ENCODE measurements at regions not wholly inside any gene's neighbourhood (a gene's known extent, or its start where the extent isn't known, plus 50 kb on each side); places are given as distances from the start of the nearest gene placed in this dataset.

DNA sequence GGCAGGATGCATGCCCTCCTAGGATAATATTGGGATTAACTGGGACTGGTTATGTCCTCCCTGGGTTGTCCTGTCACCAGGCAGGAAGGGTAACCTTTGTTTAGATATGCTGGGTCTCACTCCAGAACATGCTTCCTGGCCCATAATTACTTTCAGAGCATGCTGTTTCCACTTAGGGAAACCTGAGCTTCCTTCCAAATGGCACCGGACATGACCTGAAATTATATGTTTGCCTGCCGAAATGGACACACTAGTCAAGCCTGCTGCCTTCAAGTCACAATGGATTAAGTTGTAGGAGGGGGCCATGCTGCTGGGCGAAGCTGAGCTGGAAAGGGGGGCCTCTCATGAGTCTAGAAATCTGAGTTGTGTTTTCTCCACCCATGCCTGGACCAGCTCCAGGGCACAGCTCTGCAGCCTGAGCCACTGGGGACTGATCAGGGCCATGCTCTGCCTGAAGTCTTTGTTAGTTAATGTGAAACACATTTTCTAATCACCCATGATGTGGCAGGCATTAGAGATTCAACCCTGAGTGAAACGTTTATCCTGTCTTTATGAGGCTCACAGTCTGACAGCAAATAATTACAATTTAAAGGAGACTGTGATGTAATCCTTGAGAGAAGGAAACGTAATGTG, 273.3 kb downstream of the TNS1 start:
- peak overlapping the region; percentile 61; the same call in 1 of the 2 replicates for H3K27ac ChIP-seq
- TF ChIP-seq POLR2AphosphoS5 (IDR thresholded peaks at IDR 0.05; ENCODE audit: borderline replicate concordance, low read depth, low read length) = peak; percentile 37; the same call in 1 of the 2 replicates
- no peak for TF ChIP-seq EZH2 (IDR thresholded peaks at IDR 0.05)
- TF ChIP-seq FOXP2 (optimal IDR thresholded peaks at IDR 0.05; ENCODE audit: control extremely low read depth, extremely low read length, insufficient read depth) = no peak
- peak; percentile 37 for DNase-seq (ENCODE audit: low read depth, low spot score)
- no peak overlapping the region for H3K9ac ChIP-seq (ENCODE audit: insufficient read length)
- peak overlapping the region; percentile 42 for H3K4me3 ChIP-seq
- H3K9me3 ChIP-seq (ENCODE audit: low read depth, low read length) = no peaks in the 10 kb centered on the region
- H3K36me3 ChIP-seq (ENCODE audit: insufficient read depth, low read length) = no peaks in the 10 kb centered on the region

DNA sequence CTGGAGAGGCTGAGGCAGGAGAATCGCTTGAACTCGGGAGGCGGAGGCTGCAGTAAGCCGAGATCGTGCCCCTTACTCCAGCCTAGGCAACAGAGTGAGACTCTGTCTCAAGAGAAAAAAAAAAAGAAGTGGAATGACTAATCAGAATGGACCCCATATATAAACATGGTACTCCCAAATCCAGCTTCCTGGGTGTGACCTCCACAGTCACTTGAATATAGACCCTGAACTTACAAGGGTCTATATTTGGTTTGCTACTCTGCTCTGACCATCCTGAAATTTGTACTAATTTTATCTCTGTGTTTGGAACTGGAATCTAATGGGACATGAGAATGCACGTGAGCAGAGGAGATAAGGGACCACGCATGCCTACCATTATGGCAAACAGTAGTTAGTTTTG, 275.0 kb downstream of the TNS1 start:
- Histone ChIP-seq H3K9ac (ENCODE audit: insufficient read length) (no peak overlapping the region), H3K27ac (no peak overlapping the region), H3K4me3 (no peak overlapping the region), H3K9me3 (ENCODE audit: low read depth, low read length) (no peaks in the 10 kb centered on the region), H3K36me3 (ENCODE audit: insufficient read depth, low read length) (no peaks in the 10 kb centered on the region)
- no peak for TF ChIP-seq FOXP2 (optimal IDR thresholded peaks at IDR 0.05; ENCODE audit: control extremely low read depth, extremely low read length, insufficient read depth)
- DNase-seq (ENCODE audit: low read depth, low spot score) = no peak

DNA sequence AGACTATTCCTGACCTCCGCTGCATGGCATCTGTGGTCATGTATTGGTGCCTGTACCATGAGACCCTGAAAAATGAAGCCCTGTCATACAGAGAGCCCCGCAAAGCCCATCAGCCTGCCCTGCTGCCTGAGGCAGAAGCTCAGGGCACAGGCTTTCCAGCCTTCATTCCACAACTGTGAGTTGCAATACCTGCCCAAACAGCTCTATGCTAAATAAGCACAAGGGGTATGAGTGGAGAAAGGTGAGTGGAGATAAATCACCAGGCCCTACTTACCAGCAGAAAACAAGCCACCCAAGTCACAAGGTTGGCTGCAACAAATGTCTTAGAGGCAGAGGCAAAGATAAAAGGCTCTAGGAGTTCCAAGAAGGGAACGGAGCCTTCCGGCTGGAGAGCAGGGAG, 277.4 kb downstream of the TNS1 start:
- Histone ChIP-seq H3K9ac (ENCODE audit: insufficient read length) (no peak overlapping the region), H3K4me3 (no peak overlapping the region), H3K9me3 (ENCODE audit: low read depth, low read length) (no peaks in the 10 kb centered on the region), H3K36me3 (ENCODE audit: insufficient read depth, low read length) (no peaks in the 10 kb centered on the region), H3K27ac (no peak overlapping the region)
- DNase-seq (ENCODE audit: low read depth, low spot score) = no peak
- TF ChIP-seq FOXP2 (optimal IDR thresholded peaks at IDR 0.05; ENCODE audit: control extremely low read depth, extremely low read length, insufficient read depth) = no peak
- TF ChIP-seq POLR2AphosphoS5 (IDR thresholded peaks at IDR 0.05; ENCODE audit: borderline replicate concordance, low read depth, low read length) = no peak
- no peak for TF ChIP-seq EZH2 (IDR thresholded peaks at IDR 0.05)

DNA sequence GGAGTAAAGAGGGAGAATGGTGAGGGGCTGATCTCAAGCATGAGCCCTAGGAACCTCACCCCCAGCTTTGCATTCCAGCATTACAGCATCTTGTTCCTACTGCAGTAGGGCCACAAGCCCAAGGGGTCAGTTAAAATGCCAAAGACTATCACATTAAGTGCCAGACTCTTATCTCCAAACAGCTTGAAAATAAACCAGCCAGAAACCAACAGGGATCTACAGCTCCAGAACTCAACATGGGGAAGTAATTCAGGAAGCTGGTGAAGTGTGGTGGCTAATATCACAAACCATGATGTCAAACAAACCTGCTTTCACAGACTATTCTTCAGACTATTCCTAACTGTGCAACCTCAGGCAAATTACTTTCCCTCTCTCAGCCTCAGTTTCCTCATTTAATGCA, 278.3 kb downstream of the TNS1 start:
- H3K9me3 ChIP-seq (ENCODE audit: low read depth, low read length) = no peaks in the 10 kb centered on the region
- H3K36me3 ChIP-seq (ENCODE audit: insufficient read depth, low read length) = no peaks in the 10 kb centered on the region
- no peak for DNase-seq (ENCODE audit: low read depth, low spot score)
- no peak overlapping the region for H3K27ac ChIP-seq
- no peak overlapping the region for H3K4me3 ChIP-seq
- H3K9ac ChIP-seq (ENCODE audit: insufficient read length) = no peak overlapping the region
- no peak for TF ChIP-seq EZH2 (IDR thresholded peaks at IDR 0.05)
- no peak for TF ChIP-seq FOXP2 (optimal IDR thresholded peaks at IDR 0.05; ENCODE audit: control extremely low read depth, extremely low read length, insufficient read depth)
- no peak for TF ChIP-seq POLR2AphosphoS5 (IDR thresholded peaks at IDR 0.05; ENCODE audit: borderline replicate concordance, low read depth, low read length)

DNA sequence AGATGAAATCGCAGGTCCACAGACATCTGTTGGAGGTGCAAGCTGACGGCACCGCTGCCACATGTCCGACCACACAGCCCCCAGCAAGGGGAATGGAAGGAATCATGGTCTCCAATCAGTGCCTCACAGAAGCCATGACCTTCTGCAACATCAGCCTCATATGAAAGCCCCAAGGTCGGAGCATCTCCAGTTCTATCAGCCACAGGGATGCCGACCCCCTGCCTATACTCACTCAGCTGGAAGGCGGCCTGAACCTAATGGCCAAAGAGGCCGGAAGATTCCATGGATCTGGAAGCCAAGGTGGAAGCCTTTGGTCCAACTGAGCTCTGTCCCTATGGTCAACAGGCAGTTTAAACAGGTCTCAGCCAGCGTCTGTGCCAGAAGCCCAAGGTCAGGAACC, 278.8 kb downstream of the TNS1 start:
- DNase-seq (ENCODE audit: low read depth, low spot score) = no peak
- TF ChIP-seq EZH2 (IDR thresholded peaks at IDR 0.05) (no peak), FOXP2 (optimal IDR thresholded peaks at IDR 0.05; ENCODE audit: control extremely low read depth, extremely low read length, insufficient read depth) (no peak), POLR2AphosphoS5 (IDR thresholded peaks at IDR 0.05; ENCODE audit: borderline replicate concordance, low read depth, low read length) (no peak)
- no peak overlapping the region for H3K27ac ChIP-seq
- no peaks in the 10 kb centered on the region for H3K9me3 ChIP-seq (ENCODE audit: low read depth, low read length)
- H3K9ac ChIP-seq (ENCODE audit: insufficient read length) = no peak overlapping the region
- no peak overlapping the region for H3K4me3 ChIP-seq
- H3K36me3 ChIP-seq (ENCODE audit: insufficient read depth, low read length) = no peaks in the 10 kb centered on the region

DNA sequence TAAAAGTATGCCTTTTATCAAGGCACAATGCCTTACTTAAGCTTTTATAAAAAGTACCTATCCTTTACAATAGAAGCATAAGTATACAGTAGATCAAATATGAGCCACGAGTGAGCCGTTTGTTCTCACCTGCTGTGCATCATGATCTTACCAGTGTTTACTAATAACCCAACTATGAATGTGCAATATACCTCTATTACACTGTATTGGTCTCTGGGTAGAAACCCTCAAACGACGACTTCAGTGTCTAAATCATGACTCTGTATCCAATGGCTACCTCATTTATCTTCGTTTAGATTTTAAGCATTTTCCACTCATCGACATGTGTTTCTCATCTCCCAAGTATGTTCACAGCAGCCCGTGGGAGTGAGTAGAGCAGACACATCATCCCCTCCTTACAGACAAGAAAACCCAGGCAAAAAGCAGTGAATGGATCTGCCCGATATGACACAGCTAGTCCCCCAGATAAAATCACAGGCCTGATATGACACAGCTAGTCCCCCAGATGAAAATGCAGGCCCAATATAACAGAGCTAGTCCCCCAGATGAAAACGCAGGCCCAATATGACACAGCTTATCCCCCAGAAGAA, 279.8 kb downstream of the TNS1 start:
- Histone ChIP-seq H3K9ac (ENCODE audit: insufficient read length) (no peak overlapping the region), H3K9me3 (ENCODE audit: low read depth, low read length) (no peaks in the 10 kb centered on the region), H3K27ac (no peak overlapping the region), H3K36me3 (ENCODE audit: insufficient read depth, low read length) (no peaks in the 10 kb centered on the region), H3K4me3 (no peak overlapping the region)
- TF ChIP-seq POLR2AphosphoS5 (IDR thresholded peaks at IDR 0.05; ENCODE audit: borderline replicate concordance, low read depth, low read length) = no peak
- TF ChIP-seq EZH2 (IDR thresholded peaks at IDR 0.05) = no peak
- no peak for TF ChIP-seq FOXP2 (optimal IDR thresholded peaks at IDR 0.05; ENCODE audit: control extremely low read depth, extremely low read length, insufficient read depth)
- DNase-seq (ENCODE audit: low read depth, low spot score) = no peak

DNA sequence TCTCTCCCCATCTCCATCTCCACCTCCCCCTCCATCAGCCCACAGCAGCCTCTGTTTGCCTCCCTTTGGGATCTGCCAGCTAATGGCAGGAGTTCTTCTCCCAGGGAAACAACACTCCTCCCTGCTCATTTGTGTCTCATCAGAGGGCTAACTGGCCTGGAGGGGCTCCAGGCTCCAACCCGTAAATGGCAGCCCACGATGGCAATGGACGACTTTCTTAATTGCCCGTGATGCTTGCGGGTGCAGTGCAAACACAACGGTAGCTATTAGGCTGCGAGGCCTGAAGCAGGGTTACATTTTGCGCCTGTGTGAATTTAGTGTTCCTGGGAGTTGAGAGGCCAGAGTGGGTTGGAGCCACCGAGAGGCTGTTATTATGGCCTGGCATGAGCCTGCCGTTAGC, 285.1 kb downstream of the TNS1 start:
- no peak overlapping the region for H3K4me3 ChIP-seq
- no peaks in the 10 kb centered on the region for H3K9me3 ChIP-seq (ENCODE audit: low read depth, low read length)
- H3K9ac ChIP-seq (ENCODE audit: insufficient read length) = no peak overlapping the region
- H3K36me3 ChIP-seq (ENCODE audit: insufficient read depth, low read length) = no peaks in the 10 kb centered on the region
- no peak for DNase-seq (ENCODE audit: low read depth, low spot score)
- TF ChIP-seq FOXP2 (optimal IDR thresholded peaks at IDR 0.05; ENCODE audit: control extremely low read depth, extremely low read length, insufficient read depth) = no peak
- no peak for TF ChIP-seq EZH2 (IDR thresholded peaks at IDR 0.05)
- TF ChIP-seq POLR2AphosphoS5 (IDR thresholded peaks at IDR 0.05; ENCODE audit: borderline replicate concordance, low read depth, low read length) = no peak
- H3K27ac ChIP-seq = no peak overlapping the region

- TF ChIP-seq FOXP2 (optimal IDR thresholded peaks at IDR 0.05; ENCODE audit: control extremely low read depth, extremely low read length, insufficient read depth) (no peak), POLR2AphosphoS5 (IDR thresholded peaks at IDR 0.05; ENCODE audit: borderline replicate concordance, low read depth, low read length) (no peak), EZH2 (IDR thresholded peaks at IDR 0.05) (no peak)
- no peaks in the 10 kb centered on the region for H3K36me3 ChIP-seq (ENCODE audit: insufficient read depth, low read length)
- no peak overlapping the region for H3K4me3 ChIP-seq
- DNase-seq (ENCODE audit: low read depth, low spot score) = no peak
- H3K27ac ChIP-seq = no peak overlapping the region
- no peak overlapping the region for H3K9ac ChIP-seq (ENCODE audit: insufficient read length)
- H3K9me3 ChIP-seq (ENCODE audit: low read depth, low read length) = no peaks in the 10 kb centered on the region
Observed at GRCh38 chr2:217715484-217715883, 287.3 kb downstream of the TNS1 start.

GRCh38 chr2:217714287-217714751, 288.5 kb downstream of the TNS1 start:
- H3K4me3 ChIP-seq = no peak overlapping the region
- no peak for TF ChIP-seq POLR2AphosphoS5 (IDR thresholded peaks at IDR 0.05; ENCODE audit: borderline replicate concordance, low read depth, low read length)
- no peak for TF ChIP-seq FOXP2 (optimal IDR thresholded peaks at IDR 0.05; ENCODE audit: control extremely low read depth, extremely low read length, insufficient read depth)
- no peak for TF ChIP-seq EZH2 (IDR thresholded peaks at IDR 0.05)
- H3K9ac ChIP-seq (ENCODE audit: insufficient read length) = no peak overlapping the region
- no peak for DNase-seq (ENCODE audit: low read depth, low spot score)
- no peaks in the 10 kb centered on the region for H3K9me3 ChIP-seq (ENCODE audit: low read depth, low read length)
- no peak overlapping the region for H3K27ac ChIP-seq
- H3K36me3 ChIP-seq (ENCODE audit: insufficient read depth, low read length) = no peaks in the 10 kb centered on the region

Data from SK-N-MC (cell line).